ENCODE measurements at regions not wholly inside any gene's neighbourhood (a gene's known extent, or its start where the extent isn't known, plus 50 kb on each side); places are given as distances from the start of the nearest gene placed in this dataset.

DNA sequence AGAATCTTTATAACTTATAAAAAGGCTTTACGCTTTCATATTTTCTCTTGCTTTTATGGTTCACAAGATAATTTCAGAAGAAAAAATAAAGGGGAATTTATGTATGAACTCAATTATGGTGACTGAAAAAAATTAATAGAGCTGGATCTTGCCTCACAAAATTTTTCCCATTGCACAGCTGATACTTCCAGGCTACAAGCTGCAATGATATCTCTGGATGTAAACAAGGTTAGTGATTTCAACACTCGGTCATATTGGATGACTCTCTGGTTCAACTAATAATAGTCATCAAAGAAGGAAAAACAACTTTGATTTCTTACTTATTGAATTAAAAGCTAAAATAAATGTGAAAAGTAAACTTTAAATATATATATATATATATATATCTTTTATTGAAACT is 868.0 kb downstream of the FAT4 start:
- Histone ChIP-seq H4K20me1 (ENCODE audit: control insufficient read depth, insufficient read depth, low read length, poor library complexity, severe bottlenecking) (no peaks in the 10 kb centered on the region), H2AFZ (ENCODE audit: insufficient read depth, low read depth, low read length, poor library complexity, severe bottlenecking) (no peak overlapping the region), H3K27ac (ENCODE audit: low read length in 2 of 2) (no peak overlapping the region), H3K36me3 (replicated peaks in 1 of 2; ENCODE audit: control extremely low read depth in 1 of 2, control insufficient read depth in 1 of 2, extremely low read depth in 1 of 2, insufficient read depth in 2 of 2, low read length in 1 of 2) (no peaks in the 10 kb centered on the region), H3K27me3 (replicated peaks in 1 of 4; ENCODE audit: control extremely low read depth in 1 of 4, control insufficient read depth in 3 of 4, insufficient read depth in 4 of 4, low read length in 3 of 4) (no peaks in the 10 kb centered on the region), H3K4me2 (replicated peaks; ENCODE audit: low read depth, low read length, poor library complexity, severe bottlenecking) (no peak overlapping the region), H3K4me3 (ENCODE audit: control extremely low read depth in 1 of 5, extremely low read depth in 1 of 5, insufficient read depth in 1 of 5, low read depth in 2 of 5, low read length in 4 of 5) (no peak overlapping the region), H3K79me2 (ENCODE audit: control insufficient read depth, insufficient read depth, low read length) (no peaks in the 10 kb centered on the region), H3K9ac (ENCODE audit: low read length) (no peak overlapping the region), H3K4me1 (ENCODE audit: control insufficient read depth in 2 of 2, insufficient read depth in 2 of 2, low read length in 2 of 2) (no peaks in the 10 kb centered on the region), H3K9me3 (ENCODE audit: control extremely low read depth in 1 of 3, control insufficient read depth in 2 of 3, insufficient read depth in 1 of 3, low read length in 2 of 3) (peaks cover 0 to 4% (median 0%) of the 10 kb centered on the region in 3 donors)
- intact Hi-C loops (cut with micrococcal nuclease): no loop called here
- DNase-seq: no peak
- TF ChIP-seq, protein P1, sequence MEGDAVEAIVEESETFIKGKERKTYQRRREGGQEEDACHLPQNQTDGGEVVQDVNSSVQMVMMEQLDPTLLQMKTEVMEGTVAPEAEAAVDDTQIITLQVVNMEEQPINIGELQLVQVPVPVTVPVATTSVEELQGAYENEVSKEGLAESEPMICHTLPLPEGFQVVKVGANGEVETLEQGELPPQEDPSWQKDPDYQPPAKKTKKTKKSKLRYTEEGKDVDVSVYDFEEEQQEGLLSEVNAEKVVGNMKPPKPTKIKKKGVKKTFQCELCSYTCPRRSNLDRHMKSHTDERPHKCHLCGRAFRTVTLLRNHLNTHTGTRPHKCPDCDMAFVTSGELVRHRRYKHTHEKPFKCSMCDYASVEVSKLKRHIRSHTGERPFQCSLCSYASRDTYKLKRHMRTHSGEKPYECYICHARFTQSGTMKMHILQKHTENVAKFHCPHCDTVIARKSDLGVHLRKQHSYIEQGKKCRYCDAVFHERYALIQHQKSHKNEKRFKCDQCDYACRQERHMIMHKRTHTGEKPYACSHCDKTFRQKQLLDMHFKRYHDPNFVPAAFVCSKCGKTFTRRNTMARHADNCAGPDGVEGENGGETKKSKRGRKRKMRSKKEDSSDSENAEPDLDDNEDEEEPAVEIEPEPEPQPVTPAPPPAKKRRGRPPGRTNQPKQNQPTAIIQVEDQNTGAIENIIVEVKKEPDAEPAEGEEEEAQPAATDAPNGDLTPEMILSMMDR (IDR thresholded peaks at IDR 0.05): no peak
- TF ChIP-seq EZH2 (IDR thresholded peaks at IDR 0.05; ENCODE audit: borderline replicate concordance, insufficient read depth, low read depth, low read length, poor library complexity, severe bottlenecking): no peak
- Mint-ChIP-seq H3K4me3 (no peak overlapping the region), H3K9me3 (ENCODE audit: insufficient read depth) (peaks cover 6% of the 10 kb centered on the region), H3K4me1 (no peaks in the 10 kb centered on the region), H3K27me3 (no peaks in the 10 kb centered on the region), H3K27ac (no peak overlapping the region)
- no peak for ATAC-seq (ENCODE audit: low read depth)
- ChIA-PET CTCF (no interaction called here), POLR2A (no interaction called here)
- no CpG with 5 or more reads among the region's 2 CpGs for WGBS (ENCODE audit: insufficient coverage)

DNA sequence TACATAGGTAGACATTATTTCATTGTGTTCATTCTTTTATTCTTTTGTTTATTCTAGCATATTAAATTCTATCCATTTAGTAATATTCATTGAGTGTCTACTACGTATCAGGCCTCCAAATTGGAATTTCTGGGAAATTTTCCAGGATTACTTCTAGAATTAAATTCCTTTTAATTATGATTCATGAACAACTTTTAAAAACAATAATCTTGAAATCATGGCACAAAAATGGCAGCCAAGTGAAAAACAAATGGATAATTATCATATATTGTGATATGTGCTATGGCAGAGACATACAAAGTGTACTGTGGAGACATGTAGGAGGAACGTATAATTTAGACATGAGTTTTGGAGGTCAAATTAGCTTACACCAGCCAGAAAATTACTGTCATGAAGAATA is 868.5 kb downstream of the FAT4 start:
- no peaks in the 10 kb centered on the region for H4K20me1 ChIP-seq (ENCODE audit: control insufficient read depth, insufficient read depth, low read length, poor library complexity, severe bottlenecking)
- no peak for TF ChIP-seq EZH2 (IDR thresholded peaks at IDR 0.05; ENCODE audit: borderline replicate concordance, insufficient read depth, low read depth, low read length, poor library complexity, severe bottlenecking)
- TF ChIP-seq, protein P1 (IDR thresholded peaks at IDR 0.05): no peak
- no peak overlapping the region for H3K9ac ChIP-seq (ENCODE audit: low read length)
- no peaks in the 10 kb centered on the region for H3K27me3 Mint-ChIP-seq
- no peaks in the 10 kb centered on the region for H3K27me3 ChIP-seq (replicated peaks in 1 of 4; ENCODE audit: control extremely low read depth in 1 of 4, control insufficient read depth in 3 of 4, insufficient read depth in 4 of 4, low read length in 3 of 4)
- CTCF ChIA-PET: no interaction called here
- no peak overlapping the region for H3K4me3 ChIP-seq (ENCODE audit: control extremely low read depth in 1 of 5, extremely low read depth in 1 of 5, insufficient read depth in 1 of 5, low read depth in 2 of 5, low read length in 4 of 5)
- H3K9me3 Mint-ChIP-seq (ENCODE audit: insufficient read depth): peaks cover 6% of the 10 kb centered on the region
- no peaks in the 10 kb centered on the region for H3K79me2 ChIP-seq (ENCODE audit: control insufficient read depth, insufficient read depth, low read length)
- H3K27ac Mint-ChIP-seq: no peak overlapping the region
- H3K4me2 ChIP-seq (replicated peaks; ENCODE audit: low read depth, low read length, poor library complexity, severe bottlenecking): no peak overlapping the region
- H3K9me3 ChIP-seq (ENCODE audit: control extremely low read depth in 1 of 3, control insufficient read depth in 2 of 3, insufficient read depth in 1 of 3, low read length in 2 of 3): peaks cover 0 to 7% (median 0%) of the 10 kb centered on the region in 3 donors
- no peaks in the 10 kb centered on the region for H3K4me1 Mint-ChIP-seq
- POLR2A ChIA-PET: no interaction called here
- H3K4me3 Mint-ChIP-seq: no peak overlapping the region
- intact Hi-C loops (cut with micrococcal nuclease): no loop called here
- no peak overlapping the region for H3K27ac ChIP-seq (ENCODE audit: low read length in 2 of 2)
- H3K36me3 ChIP-seq (replicated peaks in 1 of 2; ENCODE audit: control extremely low read depth in 1 of 2, control insufficient read depth in 1 of 2, extremely low read depth in 1 of 2, insufficient read depth in 2 of 2, low read length in 1 of 2): no peaks in the 10 kb centered on the region
- no CpG with 5 or more reads among the region's 2 CpGs for WGBS (ENCODE audit: insufficient coverage)
- H2AFZ ChIP-seq (ENCODE audit: insufficient read depth, low read depth, low read length, poor library complexity, severe bottlenecking): no peak overlapping the region
- DNase-seq: no peak
- ATAC-seq (ENCODE audit: low read depth): no peak
- H3K4me1 ChIP-seq (ENCODE audit: control insufficient read depth in 2 of 2, insufficient read depth in 2 of 2, low read length in 2 of 2): no peaks in the 10 kb centered on the region

All from B cell (primary cell).